GM21447 (cell line): ENCODE measurements at regions not wholly inside any gene's neighbourhood (a gene's known extent, or its start where the extent isn't known, plus 50 kb on each side); places are given as distances from the start of the nearest gene placed in this dataset.

Experiments
- ATAC-seq: cut with Tn5 transposase; IDR thresholded peaks from one replicate; pipeline ENCODE4 v1.9.1; 2021; ENCODE audit not compliant: unreplicated experiment

- no peak for ATAC-seq
These were observed 1717.1 kb upstream of the RAG2 start for GRCh38 chr11:38315151-38315550.

GRCh38 chr11:38307455-38307854 is 1709.4 kb upstream of the RAG2 start:
- ATAC-seq: no peak

GRCh38 chr11:38305682-38306081 is 1707.6 kb upstream of the RAG2 start:
- no peak for ATAC-seq

- no peak for ATAC-seq
These were observed 1706.9 kb upstream of the RAG2 start for GRCh38 chr11:38304926-38305325.

GRCh38 chr11:38302564-38302963 is 1704.5 kb upstream of the RAG2 start:
- ATAC-seq: no peak

- no peak for ATAC-seq
These were observed 1702.5 kb upstream of the RAG2 start for GRCh38 chr11:38300570-38300969.

- ATAC-seq: no peak
These were observed 1698.3 kb upstream of the RAG2 start for GRCh38 chr11:38296211-38296776.

- ATAC-seq: no peak
These were observed 1684.7 kb upstream of the RAG2 start for GRCh38 chr11:38282718-38283117.

- ATAC-seq: no peak
These were observed 1680.6 kb upstream of the RAG2 start for GRCh38 chr11:38278457-38279141.

- no peak for ATAC-seq
These were observed 1676.0 kb upstream of the RAG2 start for GRCh38 chr11:38274031-38274430.

GRCh38 chr11:38272376-38272775 is 1674.3 kb upstream of the RAG2 start:
- no peak for ATAC-seq

GRCh38 chr11:38266691-38267090 is 1668.7 kb upstream of the RAG2 start:
- no peak for ATAC-seq

GRCh38 chr11:38256436-38256835 is 1658.4 kb upstream of the RAG2 start:
- ATAC-seq: no peak

- no peak for ATAC-seq
These were observed 1656.9 kb upstream of the RAG2 start for GRCh38 chr11:38254913-38255312.

GRCh38 chr11:38252620-38253019 is 1654.6 kb upstream of the RAG2 start:
- no peak for ATAC-seq

- no peak for ATAC-seq
These were observed 1648.4 kb upstream of the RAG2 start for GRCh38 chr11:38246451-38246850.

- ATAC-seq: no peak
These were observed 1628.6 kb upstream of the RAG2 start for GRCh38 chr11:38226684-38227083.

- no peak for ATAC-seq
These were observed 1623.3 kb upstream of the RAG2 start for GRCh38 chr11:38221295-38221694.

- ATAC-seq: no peak
These were observed 1621.6 kb upstream of the RAG2 start for GRCh38 chr11:38219636-38220035.

- no peak for ATAC-seq
These were observed 1610.9 kb upstream of the RAG2 start for GRCh38 chr11:38208951-38209350.

- ATAC-seq: no peak
These were observed 1608.6 kb upstream of the RAG2 start for GRCh38 chr11:38206663-38207062.

- no peak for ATAC-seq
These were observed 1593.1 kb upstream of the RAG2 start for GRCh38 chr11:38191101-38191500.
